ENCODE measurements at regions not wholly inside any gene's neighbourhood (a gene's known extent, or its start where the extent isn't known, plus 50 kb on each side); places are given as distances from the start of the nearest gene placed in this dataset.

DNA sequence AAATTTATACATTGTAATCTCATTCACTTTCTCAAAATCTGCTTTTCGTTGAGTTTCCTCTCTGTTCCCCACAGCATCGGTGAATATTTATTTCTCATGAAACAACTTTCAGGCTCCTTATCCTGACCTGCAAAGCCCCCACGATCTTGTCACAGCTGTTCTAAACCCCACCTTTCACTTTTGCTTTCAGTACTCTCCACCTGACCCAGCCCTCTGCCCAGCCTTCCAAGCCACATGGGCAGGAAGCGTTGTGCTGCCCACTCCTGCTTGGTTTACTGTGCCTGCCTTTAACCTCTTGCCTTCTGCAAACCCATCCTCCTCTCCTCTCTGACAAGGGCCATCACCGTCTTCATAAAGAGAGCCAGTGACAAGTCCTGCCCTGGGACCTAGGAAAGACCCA lies 262.5 kb downstream of the GALR1 start:
- Histone ChIP-seq H3K4me3 (ENCODE audit: control insufficient read depth in 2 of 3, extremely low read depth in 1 of 3, insufficient read depth in 2 of 3, low read depth in 1 of 3, low read length in 3 of 3) (no peak overlapping the region), H3K27ac (ENCODE audit: control insufficient read depth, insufficient read depth, low read length) (no peak overlapping the region), H2AFZ (ENCODE audit: control insufficient read depth, low read length) (no peak overlapping the region), H3K4me1 (ENCODE audit: control insufficient read depth, extremely low read depth, insufficient read depth, low read length) (no peaks in the 10 kb centered on the region), H3K36me3 (ENCODE audit: control insufficient read depth in 2 of 2, extremely low read depth in 1 of 2, insufficient read depth in 2 of 2, low read length in 2 of 2) (no peaks in the 10 kb centered on the region), H3K4me2 (ENCODE audit: control insufficient read depth, extremely low read depth, insufficient read depth, low read depth, low read length) (no peak overlapping the region), H3K9me1 (ENCODE audit: control insufficient read depth, extremely low read depth, insufficient read depth, low read length) (no peaks in the 10 kb centered on the region), H3K79me2 (ENCODE audit: control insufficient read depth, insufficient read depth, low read length) (no peaks in the 10 kb centered on the region), H3K9ac (ENCODE audit: control insufficient read depth, extremely low read depth, insufficient read depth, low read length) (no peak overlapping the region), H3K27me3 (ENCODE audit: control insufficient read depth, extremely low read depth, insufficient read depth, low read length) (no peaks in the 10 kb centered on the region), H3K9me3 (ENCODE audit: control insufficient read depth, low read depth, low read length) (peaks cover 2% of the 10 kb centered on the region), H4K20me1 (ENCODE audit: control insufficient read depth, extremely low read depth, insufficient read depth, low read length) (no peaks in the 10 kb centered on the region)
- DNase-seq (ENCODE audit: low read depth, low spot score) (no peak), FAIRE-seq (no peak)
- dilution Hi-C loops (cut with MboI; ENCODE audit: extremely low pct_ligation_motif_present, low sequenced_read_pairs): no loop called here
- TF ChIP-seq EZH2 (IDR thresholded peaks at IDR 0.05; ENCODE audit: low read length): no peak
- TF ChIP-seq, protein P1, sequence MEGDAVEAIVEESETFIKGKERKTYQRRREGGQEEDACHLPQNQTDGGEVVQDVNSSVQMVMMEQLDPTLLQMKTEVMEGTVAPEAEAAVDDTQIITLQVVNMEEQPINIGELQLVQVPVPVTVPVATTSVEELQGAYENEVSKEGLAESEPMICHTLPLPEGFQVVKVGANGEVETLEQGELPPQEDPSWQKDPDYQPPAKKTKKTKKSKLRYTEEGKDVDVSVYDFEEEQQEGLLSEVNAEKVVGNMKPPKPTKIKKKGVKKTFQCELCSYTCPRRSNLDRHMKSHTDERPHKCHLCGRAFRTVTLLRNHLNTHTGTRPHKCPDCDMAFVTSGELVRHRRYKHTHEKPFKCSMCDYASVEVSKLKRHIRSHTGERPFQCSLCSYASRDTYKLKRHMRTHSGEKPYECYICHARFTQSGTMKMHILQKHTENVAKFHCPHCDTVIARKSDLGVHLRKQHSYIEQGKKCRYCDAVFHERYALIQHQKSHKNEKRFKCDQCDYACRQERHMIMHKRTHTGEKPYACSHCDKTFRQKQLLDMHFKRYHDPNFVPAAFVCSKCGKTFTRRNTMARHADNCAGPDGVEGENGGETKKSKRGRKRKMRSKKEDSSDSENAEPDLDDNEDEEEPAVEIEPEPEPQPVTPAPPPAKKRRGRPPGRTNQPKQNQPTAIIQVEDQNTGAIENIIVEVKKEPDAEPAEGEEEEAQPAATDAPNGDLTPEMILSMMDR (optimal IDR thresholded peaks at IDR 0.05 in 1 of 3, IDR thresholded peaks at IDR 0.05 in 1 of 3, conservative IDR thresholded peaks at IDR 0.05 in 1 of 3; ENCODE audit: extremely low read depth in 1 of 3, insufficient read depth in 2 of 3, low read length in 3 of 3): no peak

DNA sequence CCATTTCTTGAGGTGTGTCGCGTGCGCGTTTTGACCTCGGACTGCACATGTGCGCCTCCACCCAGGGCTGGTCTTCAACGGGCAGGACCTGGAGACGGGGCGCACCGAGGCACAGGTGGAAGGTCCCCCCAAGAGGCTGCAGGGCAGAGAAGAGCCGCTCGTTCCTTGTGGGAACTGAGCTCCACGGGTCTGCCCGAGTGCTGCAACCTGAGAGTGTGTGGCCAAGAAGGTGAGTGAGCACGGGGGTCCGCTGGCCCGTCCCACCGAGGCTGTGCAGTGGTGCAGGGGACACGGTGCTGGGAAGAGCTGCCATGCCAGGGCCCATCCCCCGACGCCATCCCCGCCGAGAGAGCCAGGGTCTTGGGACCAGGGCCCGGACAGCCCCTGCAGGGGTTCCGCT lies 268.3 kb downstream of the GALR1 start:
- no peaks in the 10 kb centered on the region for H3K36me3 ChIP-seq (ENCODE audit: control insufficient read depth in 2 of 2, extremely low read depth in 1 of 2, insufficient read depth in 2 of 2, low read length in 2 of 2)
- FAIRE-seq: no peak

More for the DNA sequence above, 268.3 kb downstream of the GALR1 start:
- H4K20me1 ChIP-seq (ENCODE audit: control insufficient read depth, extremely low read depth, insufficient read depth, low read length): no peaks in the 10 kb centered on the region
- no peaks in the 10 kb centered on the region for H3K9me1 ChIP-seq (ENCODE audit: control insufficient read depth, extremely low read depth, insufficient read depth, low read length)
- no peak for DNase-seq (ENCODE audit: low read depth, low spot score)
- H3K27me3 ChIP-seq (ENCODE audit: control insufficient read depth, extremely low read depth, insufficient read depth, low read length): no peaks in the 10 kb centered on the region
- no peaks in the 10 kb centered on the region for H3K4me1 ChIP-seq (ENCODE audit: control insufficient read depth, extremely low read depth, insufficient read depth, low read length)
- no peak overlapping the region for H3K9ac ChIP-seq (ENCODE audit: control insufficient read depth, extremely low read depth, insufficient read depth, low read length)
- no peak for TF ChIP-seq EZH2 (IDR thresholded peaks at IDR 0.05; ENCODE audit: low read length)
- TF ChIP-seq, protein P1 (optimal IDR thresholded peaks at IDR 0.05 in 1 of 3, IDR thresholded peaks at IDR 0.05 in 1 of 3, conservative IDR thresholded peaks at IDR 0.05 in 1 of 3; ENCODE audit: extremely low read depth in 1 of 3, insufficient read depth in 2 of 3, low read length in 3 of 3): no peak
- no peak overlapping the region for H3K4me3 ChIP-seq (ENCODE audit: control insufficient read depth in 2 of 3, extremely low read depth in 1 of 3, insufficient read depth in 2 of 3, low read depth in 1 of 3, low read length in 3 of 3)
- no peak overlapping the region for H3K4me2 ChIP-seq (ENCODE audit: control insufficient read depth, extremely low read depth, insufficient read depth, low read depth, low read length)
- H2AFZ ChIP-seq (ENCODE audit: control insufficient read depth, low read length): no peak overlapping the region
- dilution Hi-C loops (cut with MboI; ENCODE audit: extremely low pct_ligation_motif_present, low sequenced_read_pairs): no loop called here
- H3K27ac ChIP-seq (ENCODE audit: control insufficient read depth, insufficient read depth, low read length): no peak overlapping the region
- H3K79me2 ChIP-seq (ENCODE audit: control insufficient read depth, insufficient read depth, low read length): no peaks in the 10 kb centered on the region
- H3K9me3 ChIP-seq (ENCODE audit: control insufficient read depth, low read depth, low read length): peaks cover 8% of the 10 kb centered on the region

Measured in keratinocyte (primary cell).